OCI-LY1 (cell line): ENCODE measurements at regions not wholly inside any gene's neighbourhood (a gene's known extent, or its start where the extent isn't known, plus 50 kb on each side); places are given as distances from the start of the nearest gene placed in this dataset.

Source experiments
- EZH2 ChIP-seq: fragments of 200-600 bp; sonication (generic), shearing (Covaris generic); IDR thresholded peaks from 2 replicates; pipeline ENCODE4 v1.8.0; 2017; ENCODE audit warnings: borderline replicate concordance, mixed run types, mild to moderate bottlenecking, antibody characterized with exemption, low read length, moderate library complexity, mixed read lengths
- TF ChIP-seq, protein P1 (sequence below): fragments of 200-600 bp; sonication (generic), shearing (Covaris generic); IDR thresholded peaks from 2 replicates; pipeline ENCODE4 v1.5.1; 2017; ENCODE audit warnings: mild to moderate bottlenecking, antibody characterized with exemption, low read length, moderate library complexity, mixed read lengths

GRCh38 chrX:87370865-87371264 lies 146.7 kb upstream of the KLHL4 start:
- TF ChIP-seq, protein P1, sequence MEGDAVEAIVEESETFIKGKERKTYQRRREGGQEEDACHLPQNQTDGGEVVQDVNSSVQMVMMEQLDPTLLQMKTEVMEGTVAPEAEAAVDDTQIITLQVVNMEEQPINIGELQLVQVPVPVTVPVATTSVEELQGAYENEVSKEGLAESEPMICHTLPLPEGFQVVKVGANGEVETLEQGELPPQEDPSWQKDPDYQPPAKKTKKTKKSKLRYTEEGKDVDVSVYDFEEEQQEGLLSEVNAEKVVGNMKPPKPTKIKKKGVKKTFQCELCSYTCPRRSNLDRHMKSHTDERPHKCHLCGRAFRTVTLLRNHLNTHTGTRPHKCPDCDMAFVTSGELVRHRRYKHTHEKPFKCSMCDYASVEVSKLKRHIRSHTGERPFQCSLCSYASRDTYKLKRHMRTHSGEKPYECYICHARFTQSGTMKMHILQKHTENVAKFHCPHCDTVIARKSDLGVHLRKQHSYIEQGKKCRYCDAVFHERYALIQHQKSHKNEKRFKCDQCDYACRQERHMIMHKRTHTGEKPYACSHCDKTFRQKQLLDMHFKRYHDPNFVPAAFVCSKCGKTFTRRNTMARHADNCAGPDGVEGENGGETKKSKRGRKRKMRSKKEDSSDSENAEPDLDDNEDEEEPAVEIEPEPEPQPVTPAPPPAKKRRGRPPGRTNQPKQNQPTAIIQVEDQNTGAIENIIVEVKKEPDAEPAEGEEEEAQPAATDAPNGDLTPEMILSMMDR, result no peak
- TF ChIP-seq EZH2, result no peak
